Jurkat, Clone E6-1 (cell line): ENCODE measurements at regions not wholly inside any gene's neighbourhood (a gene's known extent, or its start where the extent isn't known, plus 50 kb on each side); places are given as distances from the start of the nearest gene placed in this dataset.

ENCODE experiments used
- DNase-seq: peaks from one replicate; pipeline ENCODE4 v3.0.0-alpha.2; 2011; ENCODE audit warnings: low read depth, low spot score
- H3K4me3 ChIP-seq: 2 replicates; pipeline ENCODE4 v1.5.1; 2011; ENCODE audit warnings: mild to moderate bottlenecking, low read length, control low read depth, moderate library complexity

DNA sequence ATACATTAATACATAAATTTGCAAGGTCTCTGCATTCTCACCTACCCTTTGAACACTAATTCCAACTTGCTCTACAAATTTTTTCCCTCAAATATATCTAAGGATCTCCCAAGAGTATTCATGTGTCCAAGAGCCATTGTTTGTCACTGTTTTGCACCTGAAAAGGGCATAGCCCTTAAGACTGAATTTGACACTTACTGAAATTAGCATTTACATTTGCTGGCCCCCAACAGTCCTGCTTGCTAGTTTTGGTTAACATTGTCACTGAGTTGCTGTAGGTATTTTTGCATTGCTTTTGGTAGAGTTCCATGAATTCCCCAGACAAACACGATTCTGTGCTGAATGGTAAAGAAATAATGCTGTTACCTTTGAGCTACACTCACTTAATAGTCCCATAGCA, 57.3 kb downstream of the KCNA4 start:
- no peak for DNase-seq
- H3K4me3 ChIP-seq = no peak overlapping the region

DNA sequence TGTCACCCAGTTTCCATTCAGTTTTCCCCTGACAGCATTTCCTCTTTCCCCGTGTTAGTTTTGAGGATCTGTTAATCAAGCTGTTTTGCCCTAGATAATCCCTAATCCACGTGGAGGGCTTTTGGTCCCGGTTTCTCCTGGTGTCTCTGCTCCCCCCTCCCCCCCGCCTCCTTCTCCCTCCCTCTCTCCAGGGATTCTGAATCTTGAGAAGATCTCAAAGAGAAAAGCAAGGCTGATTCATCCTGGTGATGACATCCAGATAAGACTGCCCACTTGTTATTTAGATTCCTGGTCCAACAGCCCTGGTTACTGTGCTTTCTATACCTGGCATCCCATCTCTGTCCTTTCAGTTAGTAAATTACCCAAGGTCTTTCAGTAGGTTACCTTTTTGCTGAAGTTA, 59.4 kb downstream of the KCNA4 start:
- DNase-seq = no peak
- H3K4me3 ChIP-seq = no peak overlapping the region

DNA sequence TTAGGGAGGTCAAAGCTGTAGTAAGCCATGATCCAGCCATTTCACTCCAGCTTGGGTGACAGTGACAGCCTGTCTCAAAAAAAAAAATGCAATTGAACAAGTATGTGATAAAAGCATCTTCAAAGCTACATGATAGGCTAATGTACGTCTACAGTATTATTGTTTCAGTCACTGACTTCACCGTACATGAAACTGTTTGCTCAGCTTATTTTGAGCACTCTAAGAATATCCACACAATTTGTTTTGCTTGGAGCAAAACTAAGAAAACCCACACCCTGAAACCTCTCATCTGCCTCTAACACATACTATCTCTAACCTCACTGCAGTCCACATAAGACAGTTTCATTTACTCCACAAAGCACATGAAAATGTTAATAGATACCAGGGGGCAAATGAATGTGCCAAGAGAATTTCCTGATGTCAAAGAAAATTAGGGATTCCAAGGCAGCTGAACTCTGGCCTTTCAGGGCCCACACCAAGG, 60.7 kb downstream of the KCNA4 start:
- no peak for DNase-seq

DNA sequence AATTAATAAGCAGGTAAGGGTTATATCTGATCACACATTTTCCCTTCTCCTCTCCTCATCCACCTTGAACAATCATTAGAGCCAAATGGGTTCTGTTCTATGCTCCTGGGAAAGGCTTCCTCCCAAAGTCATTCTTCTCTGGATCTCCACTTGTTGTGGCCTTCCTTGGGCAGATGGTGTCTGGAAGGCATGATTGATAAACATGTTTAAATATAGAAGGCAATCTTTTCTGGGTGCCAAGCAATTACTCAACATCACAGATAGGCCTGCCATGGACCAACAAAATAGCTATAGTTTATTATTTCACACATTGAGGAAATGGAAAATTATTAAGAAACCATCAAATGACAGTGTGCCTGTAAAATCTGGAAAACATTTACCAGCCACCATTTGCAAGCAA, 73.5 kb downstream of the KCNA4 start:
- no peak for DNase-seq
- H3K4me3 ChIP-seq = no peak overlapping the region

More for the DNA sequence above, 60.7 kb downstream of the KCNA4 start:
- H3K4me3 ChIP-seq = no peak overlapping the region

DNA sequence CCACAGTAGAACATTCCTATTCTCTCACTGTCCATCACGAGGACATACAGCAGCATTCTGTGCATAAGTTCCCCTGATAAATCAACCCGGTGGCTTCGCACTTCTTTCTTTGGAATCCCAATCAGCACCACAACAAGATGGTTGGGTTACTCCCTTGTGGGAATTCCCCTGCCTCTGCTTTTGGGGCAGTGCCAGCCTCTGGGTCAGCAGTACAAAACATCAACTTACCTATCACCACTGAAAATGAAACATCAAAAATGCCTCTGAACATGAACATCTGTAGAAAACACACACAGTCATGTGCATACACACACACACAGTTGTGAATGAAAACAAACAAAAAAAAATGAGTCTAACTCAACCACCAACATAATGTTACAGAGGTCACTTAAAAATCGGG, 79.3 kb downstream of the KCNA4 start:
- H3K4me3 ChIP-seq = no peak overlapping the region
- DNase-seq = no peak

DNA sequence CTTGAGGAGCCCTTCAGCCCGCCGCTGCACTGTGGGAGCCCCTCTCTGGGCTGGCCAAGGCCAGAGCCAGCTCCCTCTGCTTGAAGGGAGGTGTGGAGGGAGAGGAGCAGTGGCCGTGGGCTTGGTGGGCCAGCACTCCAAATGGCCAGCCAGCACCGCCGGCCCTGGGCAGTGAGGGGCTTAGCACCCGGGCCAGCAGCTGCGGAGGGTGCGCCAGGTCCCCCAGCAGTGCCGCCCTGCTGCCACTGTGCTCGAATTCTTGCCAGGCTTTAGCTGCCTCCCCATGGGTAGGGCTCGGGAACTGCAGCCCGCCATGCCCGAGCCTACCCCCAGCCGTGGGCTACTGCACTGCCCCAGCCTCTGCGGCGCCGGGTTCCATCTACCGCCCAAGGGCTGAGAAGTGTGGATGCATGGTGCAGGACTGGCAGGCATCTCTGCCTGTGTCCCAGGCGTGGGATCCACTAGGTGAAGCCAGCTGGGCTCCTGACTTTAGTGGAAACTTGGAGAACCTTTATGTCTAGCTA, 82.7 kb downstream of the KCNA4 start:
- DNase-seq = no peak
- no peak overlapping the region for H3K4me3 ChIP-seq

DNA sequence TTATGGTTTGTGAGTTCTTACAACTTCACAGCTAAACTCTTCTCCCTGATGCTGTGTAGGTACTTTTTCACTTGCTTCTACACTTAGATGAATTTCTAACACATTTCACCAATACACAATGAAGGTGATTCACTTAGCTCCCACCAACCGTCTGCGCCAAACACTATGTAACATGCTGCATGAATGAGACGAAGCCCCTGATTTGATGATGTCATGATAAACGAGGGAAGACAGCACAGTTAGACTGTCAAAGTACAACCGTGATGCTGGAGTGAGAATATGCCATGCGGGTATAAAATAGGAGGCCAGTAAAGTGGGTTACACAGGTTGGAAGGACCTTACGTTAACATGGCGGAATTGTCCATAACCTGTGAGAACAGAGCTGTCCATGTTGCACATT, 100.8 kb downstream of the KCNA4 start:
- H3K4me3 ChIP-seq = no peak overlapping the region

DNA sequence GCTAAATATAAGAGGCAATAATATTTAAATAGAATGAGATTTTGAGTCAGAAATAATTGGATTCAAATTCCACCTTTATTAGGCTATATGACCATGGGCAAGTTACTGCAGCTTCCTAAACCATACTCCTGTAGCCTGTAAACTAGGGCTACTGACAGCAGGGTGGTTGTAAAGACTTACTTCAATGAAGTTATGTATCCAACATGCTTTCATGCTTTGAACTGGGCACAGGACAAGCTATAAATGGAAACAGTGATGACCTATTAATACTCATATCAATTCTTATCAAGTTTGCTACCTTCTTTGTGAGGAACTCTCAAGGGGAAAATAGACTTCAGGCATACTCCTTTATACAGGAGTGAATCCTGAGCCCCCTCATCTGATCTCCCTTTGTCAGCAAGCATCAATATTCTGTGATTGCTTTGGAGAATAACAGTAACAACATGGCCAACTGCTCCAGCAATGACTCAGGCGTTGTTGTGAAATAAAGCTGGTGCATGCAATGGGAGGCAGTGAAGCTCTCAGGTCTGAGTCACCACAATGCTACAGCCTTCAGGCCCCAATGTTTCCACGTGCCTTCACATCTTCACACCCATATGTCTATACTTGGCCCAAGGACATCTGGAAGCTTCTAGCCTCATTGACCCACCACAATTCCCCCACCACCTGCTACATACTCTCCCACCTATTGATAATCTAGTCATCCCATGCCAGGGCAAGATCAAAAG, 102.5 kb downstream of the KCNA4 start:
- no peak for DNase-seq
- no peak overlapping the region for H3K4me3 ChIP-seq

More for the DNA sequence above, 100.8 kb downstream of the KCNA4 start:
- no peak for DNase-seq

DNA sequence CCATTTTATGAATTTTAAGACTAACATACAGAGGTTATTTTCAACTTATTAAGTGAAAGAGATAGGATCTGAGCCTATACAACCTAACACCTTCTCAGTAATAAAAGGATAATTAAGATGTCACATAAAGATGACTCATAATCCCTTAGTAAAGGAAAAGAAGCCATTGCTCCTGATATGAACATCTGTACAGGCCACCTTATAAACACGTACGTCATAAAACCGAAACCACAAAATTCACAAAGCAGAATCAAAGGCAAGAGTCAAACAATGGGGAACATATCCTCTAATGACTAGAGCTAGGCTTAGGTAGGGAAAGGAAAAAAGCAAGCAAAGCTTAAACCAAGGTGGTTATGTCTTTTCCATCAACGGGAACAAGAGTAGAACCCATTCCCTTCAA, 103.5 kb downstream of the KCNA4 start:
- peak; percentile 11 for DNase-seq
- H3K4me3 ChIP-seq = no peak overlapping the region

DNA sequence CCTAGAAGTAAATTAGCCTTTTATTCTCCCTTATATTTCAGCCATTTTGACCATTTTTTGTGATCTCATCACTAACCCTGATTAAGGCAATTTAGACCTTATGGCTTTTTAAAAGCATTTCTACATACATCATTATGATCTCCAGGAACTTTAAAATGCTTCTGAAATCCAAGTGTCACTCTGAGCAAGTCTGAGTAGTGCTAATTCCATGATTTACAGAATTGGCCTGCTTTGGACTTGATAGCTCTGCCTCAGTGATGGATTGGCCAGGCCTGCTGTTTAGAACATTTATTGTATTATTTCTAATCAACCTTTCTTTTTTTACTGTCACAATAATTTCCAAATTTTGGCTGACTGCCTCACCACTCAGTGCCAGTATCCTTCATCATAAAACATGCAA, 116.4 kb downstream of the KCNA4 start:
- H3K4me3 ChIP-seq = no peak overlapping the region
- DNase-seq = no peak

DNA sequence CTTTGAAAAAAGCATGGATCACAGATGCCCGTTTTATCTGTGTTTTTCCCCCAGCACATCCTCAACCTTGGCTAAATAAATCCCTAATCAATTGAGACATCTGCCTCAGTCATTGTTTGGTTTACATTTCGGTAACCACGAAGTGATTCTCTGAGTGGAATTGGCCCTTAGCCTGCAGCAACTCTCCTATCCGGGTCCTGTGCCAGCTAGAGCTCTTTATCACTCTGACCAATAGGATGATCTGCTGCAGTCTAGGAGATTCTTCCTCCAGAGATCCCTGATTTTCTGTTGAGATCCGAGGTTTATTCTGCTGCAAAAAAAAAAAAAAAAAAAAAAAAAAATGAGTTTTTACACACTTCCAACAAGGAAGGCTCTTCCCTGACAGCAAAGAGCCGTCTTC, 137.3 kb downstream of the KCNA4 start:
- H3K4me3 ChIP-seq = no peak overlapping the region
- DNase-seq = no peak

DNA sequence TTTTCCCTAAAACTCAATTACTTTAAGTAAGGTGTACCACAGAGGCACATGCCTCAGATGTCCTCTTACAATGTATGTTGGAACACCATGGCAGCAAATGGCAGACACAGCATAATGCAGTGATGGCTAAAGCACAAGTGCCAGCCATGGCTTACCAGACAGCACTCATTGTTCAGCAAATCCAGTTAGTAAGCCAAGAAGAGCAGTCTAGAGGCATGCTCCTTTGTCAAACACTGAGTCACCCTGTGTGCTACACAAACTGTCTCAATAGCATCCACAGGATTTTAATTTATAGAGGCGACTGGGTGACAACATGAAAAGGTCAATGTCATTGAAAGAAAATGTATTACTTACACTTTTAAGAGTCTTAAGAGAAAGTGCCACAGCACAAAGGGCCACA, 140.6 kb downstream of the KCNA4 start:
- no peak for DNase-seq

DNA sequence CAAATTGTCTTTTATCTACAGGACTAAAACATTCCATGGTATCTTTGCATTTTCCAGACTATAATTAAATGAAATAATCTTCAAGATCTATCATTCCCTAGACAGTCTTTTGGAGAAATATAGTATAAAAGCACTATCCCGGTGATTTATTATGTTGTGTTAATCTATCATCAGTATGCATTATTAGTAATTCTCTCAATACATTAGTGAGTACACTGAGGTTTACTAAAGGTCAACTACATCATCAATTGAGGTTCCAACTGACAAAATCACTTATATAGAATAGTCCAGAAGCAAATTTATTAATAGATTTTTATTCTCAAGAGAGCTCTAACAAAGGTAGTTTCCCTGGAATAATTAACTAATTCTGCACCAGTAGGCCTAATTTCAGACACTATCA, 169.6 kb downstream of the KCNA4 start:
- H3K4me3 ChIP-seq = no peak overlapping the region
- DNase-seq = no peak

More for the DNA sequence above, 140.6 kb downstream of the KCNA4 start:
- no peak overlapping the region for H3K4me3 ChIP-seq

DNA sequence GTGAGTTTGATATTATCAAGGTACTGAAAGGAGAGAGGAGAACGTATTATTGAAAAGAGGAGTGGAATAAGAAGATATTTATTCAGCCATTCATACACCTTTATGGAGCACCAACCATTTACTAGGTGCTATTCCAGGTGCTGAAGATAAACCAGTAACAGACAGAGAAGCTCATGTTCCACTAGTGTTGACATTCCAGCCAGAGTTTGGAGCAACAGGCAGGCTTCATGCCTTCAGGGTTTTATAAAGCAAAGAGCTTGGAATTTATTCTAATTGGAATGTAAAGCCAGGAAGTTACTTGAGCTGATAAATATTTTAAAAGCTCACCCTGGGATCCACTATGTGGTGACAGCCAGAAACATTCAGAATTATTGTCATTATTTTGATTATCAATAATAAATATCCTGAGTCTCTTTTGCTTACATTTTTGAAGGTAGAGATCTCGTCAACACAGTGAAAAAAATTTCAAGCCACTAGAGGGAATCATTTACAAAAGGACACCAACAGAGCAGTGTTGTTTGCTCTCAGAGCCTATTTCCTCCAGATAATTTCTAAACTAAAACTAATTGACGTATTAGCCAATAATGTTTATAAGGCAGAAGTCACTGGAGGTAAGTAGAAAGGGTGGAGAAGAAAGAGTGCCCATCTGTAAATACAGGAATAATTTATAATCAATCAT, 172.0 kb downstream of the KCNA4 start:
- DNase-seq = no peak

DNA sequence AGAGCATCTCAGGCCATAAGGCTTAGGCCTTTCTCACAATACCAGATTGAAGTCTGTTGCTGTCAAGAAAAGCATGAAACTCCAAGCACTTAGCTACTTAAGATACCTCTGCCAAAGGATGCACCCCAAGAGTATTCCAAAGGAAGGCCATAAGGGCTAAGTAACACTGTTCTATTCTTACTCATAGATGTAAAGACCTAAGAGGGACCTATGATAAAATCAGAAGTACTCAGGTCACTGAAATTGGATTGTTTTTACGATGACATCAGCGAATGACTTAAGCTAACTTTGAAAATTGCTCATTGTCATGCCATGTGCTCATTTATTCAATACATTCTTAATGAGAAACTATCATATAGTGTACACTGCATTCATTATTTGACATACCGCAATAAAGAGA, 172.8 kb downstream of the KCNA4 start:
- no peak for DNase-seq
- H3K4me3 ChIP-seq = no peak overlapping the region

More for the DNA sequence above, 172.0 kb downstream of the KCNA4 start:
- no peak overlapping the region for H3K4me3 ChIP-seq

DNA sequence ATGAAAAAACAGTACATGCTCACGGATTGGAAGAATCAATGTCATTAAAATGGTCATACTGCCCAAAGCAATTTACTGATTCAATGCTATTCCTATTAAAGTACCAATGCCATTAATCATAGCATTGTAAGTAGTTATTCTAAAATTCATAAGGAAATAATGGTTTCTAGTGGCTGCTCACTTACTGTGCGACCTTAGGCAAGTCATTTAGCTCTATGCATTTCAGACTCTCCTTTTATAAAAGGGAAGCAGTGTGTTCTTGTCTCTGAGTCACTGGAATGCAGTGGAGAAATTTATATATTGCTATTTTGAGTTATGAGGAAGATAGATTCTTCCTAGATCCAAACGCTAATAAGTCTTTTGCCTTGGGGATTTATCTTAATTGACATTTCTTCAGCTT, 174.8 kb downstream of the KCNA4 start:
- H3K4me3 ChIP-seq = no peak overlapping the region
- DNase-seq = no peak

DNA sequence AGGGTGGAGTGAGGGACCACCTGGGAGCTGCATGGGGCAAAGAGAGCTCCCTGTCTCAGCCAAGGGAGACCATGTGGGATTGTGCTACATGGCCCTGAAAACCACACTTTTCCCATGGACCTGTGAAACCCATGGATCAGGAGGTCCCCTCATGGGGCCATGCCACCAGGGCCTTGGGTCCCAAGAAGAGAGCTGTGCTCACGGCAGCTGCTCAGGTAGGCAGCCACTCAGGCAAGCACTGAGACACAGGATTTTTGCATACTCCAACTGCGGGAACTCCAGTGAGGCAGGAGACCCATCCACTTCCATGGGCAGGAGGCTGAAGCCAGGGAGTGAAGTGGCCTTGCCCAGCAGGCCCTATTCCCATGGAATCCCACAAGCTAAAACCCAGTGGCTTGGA, 190.0 kb downstream of the KCNA4 start:
- no peak overlapping the region for H3K4me3 ChIP-seq
- no peak for DNase-seq

DNA sequence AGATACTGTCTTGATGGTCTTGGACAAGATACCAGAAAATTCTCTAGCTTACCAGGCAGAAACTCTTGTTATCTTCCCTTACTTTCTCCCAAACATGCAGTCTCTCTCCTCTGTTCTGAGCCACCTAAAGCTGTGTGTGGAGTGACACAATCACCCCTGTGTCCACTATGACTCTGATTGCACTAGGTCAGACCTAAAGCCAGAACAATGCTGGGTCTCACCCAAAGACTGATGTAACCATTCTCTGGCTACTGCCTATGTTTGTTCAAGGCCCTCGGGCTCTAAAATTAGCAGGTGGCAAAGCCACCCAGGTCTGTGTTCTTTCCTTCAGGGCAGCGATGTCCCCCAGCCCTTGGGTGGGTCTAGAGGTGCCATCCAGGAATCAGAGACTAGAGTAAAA, 200.5 kb downstream of the KCNA4 start:
- no peak overlapping the region for H3K4me3 ChIP-seq
- DNase-seq = no peak

DNA sequence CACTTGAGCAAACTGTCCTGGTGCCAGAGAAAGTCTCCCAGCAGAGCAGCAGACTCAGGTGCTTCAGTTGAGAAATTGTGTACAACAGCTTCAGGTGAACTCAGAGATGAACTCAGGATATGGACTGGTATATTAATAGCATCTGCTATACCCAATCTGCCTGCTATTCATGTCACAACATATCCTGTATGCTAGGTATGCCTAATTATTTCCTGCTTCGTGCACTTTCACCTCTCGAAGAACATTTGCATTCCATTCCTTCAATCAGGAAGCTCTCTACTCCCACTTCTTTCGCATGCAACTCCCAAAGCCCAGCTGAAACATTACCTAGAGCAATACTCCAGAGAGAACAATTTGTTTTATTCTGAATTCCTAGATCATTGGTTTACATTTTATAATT, 207.7 kb downstream of the KCNA4 start:
- no peak overlapping the region for H3K4me3 ChIP-seq
- no peak for DNase-seq

DNA sequence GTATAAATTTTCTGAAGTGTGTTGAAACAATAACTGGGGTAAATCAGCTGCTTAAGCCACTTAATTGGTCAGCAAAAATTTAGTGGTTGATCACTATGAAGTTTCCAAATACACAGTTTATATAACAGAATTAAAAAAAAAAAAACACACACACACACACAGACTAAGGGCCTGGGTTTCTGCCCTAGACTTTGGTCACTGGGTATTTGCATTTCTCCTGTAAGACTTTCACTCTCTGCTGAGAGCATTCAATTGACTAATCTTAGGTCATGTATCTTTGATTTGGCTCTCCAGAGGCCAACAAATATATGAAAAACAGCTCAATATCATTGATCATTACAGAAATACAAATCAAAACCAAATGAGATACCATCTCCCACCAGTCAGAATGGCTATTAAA, 214.3 kb downstream of the KCNA4 start:
- no peak overlapping the region for H3K4me3 ChIP-seq
- no peak for DNase-seq

DNA sequence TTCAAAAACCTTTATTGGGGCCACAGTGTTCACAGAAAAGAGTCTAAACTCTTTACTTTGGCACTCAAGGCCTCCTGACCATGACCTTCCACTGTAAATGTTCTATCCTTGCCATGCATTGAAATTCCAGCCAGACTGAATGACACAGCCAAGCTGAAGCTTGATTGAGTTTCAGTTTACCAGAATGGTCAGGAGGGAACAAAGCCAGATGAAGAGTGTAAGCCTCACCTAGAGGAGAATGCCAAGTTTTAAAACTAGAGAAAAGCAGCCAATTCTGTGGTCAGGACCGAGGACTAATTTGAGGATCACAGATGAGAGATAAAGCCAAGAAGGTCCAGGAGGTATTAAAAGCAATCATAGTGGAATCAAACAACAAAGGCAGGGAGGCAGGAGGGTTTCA, 215.3 kb downstream of the KCNA4 start:
- DNase-seq = no peak
- H3K4me3 ChIP-seq = no peak overlapping the region
